ENCODE measurements at regions not wholly inside any gene's neighbourhood (a gene's known extent, or its start where the extent isn't known, plus 50 kb on each side); places are given as distances from the start of the nearest gene placed in this dataset.
"Not testable (repeated sequence)": the region's sequence is repeated elsewhere in the genome, so short reads cannot be mapped to it uniquely, and the experiment has no call there.

DNA sequence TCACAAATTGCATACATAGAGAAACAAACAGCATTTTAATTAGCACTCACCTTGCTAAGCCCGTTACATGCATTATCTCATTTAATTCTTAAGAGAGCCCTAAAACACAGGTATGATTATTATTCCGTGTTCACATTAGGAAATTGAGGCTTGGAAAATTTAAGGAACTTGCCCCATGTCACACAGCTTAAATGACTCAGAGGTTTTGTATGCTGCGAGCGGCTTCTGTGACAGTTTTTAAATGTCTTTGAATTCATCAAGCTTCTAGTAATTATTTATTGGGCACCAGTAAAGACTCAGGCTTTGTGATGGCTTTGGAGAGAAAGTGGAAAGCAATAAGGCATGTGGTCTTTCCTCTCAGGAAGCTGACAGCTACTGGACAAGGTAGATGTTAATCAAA is 166.7 kb upstream of the THBS1 start:
- DNase-seq = no peak

DNA sequence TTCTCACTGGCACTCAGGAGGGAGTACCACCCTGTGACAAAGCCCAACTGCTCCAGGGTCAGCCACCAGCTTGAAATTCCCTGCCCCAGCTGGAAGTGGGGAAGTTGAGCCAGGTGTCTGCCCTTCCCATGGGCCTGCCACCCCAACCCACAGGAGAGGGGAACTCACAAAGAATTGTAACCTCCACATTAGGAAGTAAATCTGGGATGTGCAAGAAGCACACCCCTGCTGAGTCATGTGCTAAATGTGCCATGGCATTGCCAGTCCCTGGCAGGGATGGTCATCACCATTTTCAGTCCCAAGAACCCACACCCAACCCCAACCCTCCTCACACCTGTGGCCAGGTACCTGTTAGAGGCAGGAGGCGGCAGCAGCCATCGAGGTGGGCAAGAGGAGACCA is 165.2 kb upstream of the THBS1 start:
- DNase-seq = no peak

DNA sequence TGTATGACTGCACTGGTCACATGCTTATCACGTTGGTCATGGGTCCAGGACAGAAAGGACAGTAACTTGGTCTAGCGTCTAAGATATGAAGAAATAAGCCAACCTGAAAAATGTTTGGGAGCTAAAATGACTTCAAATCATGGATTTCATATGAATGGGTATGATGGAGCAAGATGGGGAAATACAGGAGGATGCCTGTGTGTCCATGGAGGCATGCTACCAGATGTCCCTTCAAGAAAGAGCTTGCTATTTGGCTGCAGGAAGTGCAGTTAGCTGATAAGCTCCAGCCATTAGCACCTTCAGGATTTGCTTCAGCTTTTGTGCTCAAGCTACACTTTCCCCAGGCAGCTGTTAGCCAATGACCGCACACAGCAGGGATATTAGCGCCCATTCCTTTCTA is 164.6 kb upstream of the THBS1 start:
- DNase-seq = no peak

- no peak for DNase-seq
Observed at GRCh38 chr15:39417366-39418134, 163.3 kb upstream of the THBS1 start.

DNA sequence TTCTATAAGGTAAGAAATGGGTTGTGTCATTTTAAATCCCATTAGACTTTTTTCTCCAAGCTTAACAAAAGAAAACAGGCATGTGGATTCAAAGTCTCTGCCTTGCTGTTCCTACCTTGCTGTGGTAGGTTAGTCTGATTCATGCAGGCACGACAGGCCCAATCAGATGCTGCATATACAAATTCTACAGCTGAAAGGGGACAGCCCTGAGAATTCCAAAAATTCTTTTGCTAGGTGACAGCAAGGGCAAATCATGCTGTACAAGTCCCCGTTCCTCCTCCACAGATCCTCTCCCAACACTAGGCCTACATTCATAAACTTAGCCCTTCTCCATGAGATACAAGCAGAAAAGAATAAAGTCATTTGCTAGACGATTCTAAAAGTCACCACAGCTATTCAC is 161.2 kb upstream of the THBS1 start:
- DNase-seq = no peak

DNA sequence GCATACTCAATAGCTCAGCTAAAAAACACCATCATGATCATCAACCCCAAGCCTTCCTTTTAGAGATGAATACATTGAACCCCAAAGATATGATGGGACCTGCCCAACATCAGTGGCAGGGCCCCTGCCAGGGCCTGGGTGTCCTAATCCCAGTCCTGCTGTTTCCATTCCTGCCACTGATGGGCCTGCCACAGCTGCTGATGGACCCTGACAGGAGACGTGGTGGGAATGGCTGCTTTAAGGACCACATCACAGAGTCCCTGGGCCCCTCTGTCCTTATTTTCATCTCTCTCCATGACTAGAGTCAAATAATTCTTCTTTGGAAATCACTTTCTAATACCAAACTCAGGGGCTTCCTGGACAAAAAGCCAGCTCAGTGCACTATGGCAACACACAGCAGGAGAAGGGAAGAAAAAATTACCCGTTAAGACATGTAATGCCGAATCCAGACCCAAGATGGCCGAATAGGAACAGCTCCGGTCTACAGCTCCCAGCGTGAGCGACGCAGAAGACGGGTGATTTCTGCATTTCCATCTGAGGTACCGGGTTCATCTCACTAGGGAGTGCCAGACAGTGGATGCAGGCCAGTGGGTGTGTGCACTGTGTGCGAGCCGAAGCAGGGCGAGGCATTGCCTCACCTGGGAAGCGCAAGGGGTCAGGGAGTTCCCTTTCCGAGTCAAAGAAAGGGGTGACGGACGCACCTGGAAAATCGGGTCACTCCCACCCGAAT is 160.6 kb upstream of the THBS1 start:
- DNase-seq = not testable (repeated sequence)

GRCh38 chr15:39420853-39421192 is 160.1 kb upstream of the THBS1 start:
- DNase-seq = not testable (repeated sequence)

DNA sequence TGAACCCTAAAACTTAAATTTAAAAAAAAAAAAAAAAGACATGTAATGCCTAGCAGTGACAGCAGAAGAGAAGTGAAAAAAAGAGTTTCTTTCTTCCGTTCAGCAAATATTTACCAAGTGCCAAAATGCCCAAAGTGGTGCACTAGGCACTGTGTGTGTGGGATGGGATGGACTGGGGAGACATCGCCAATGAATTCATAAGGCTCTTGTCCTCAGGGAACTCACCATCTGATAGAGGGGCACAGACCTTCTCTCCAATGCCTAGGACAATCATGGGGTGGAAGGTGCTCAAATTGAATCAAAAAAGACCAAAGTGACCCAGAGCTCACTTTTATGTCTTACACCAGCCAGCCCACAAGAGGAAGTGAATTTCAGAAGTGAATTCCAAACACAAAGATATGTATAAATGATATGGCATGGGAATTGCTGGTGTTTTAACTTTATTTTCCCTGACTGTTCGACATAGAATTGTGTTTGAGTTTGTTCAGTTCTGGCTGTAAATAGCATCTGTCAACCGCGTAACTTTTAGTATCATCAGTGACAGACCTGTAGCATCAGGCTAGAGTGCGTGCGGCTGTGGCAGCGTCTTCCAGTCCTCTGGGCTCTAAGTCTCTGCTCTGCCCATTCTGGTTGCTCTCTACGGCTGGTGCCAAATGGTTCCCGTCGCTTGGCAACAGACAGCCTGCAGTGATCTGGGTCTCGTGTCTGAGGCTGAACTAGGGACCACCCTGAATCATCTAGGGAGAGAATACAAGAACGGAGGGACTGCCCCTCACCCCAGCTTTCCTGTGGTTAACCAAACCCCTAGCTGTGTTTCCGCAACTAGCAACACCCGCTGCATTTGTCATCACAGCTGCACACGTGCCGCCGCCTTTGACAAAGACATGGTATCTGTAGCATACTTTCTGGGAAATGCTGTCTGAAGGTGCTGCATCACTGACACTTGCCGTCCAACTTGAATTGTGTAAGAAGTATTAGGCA is 154.0 kb upstream of the THBS1 start:
- DNase-seq = peak; percentile 41

GRCh38 chr15:39427705-39428104 is 153.2 kb upstream of the THBS1 start:
- no peak for DNase-seq

- DNase-seq = no peak
Observed at GRCh38 chr15:39429898-39430357, 151.0 kb upstream of the THBS1 start.

- no peak for DNase-seq
Observed at GRCh38 chr15:39430389-39430788, 150.5 kb upstream of the THBS1 start.

- DNase-seq = no peak
Observed at GRCh38 chr15:39431376-39431775, 149.5 kb upstream of the THBS1 start.

GRCh38 chr15:39432026-39432425 is 148.9 kb upstream of the THBS1 start:
- no peak for DNase-seq

GRCh38 chr15:39432912-39433348 is 147.9 kb upstream of the THBS1 start:
- DNase-seq = no peak

- DNase-seq = no peak
Observed at GRCh38 chr15:39433376-39433775, 147.5 kb upstream of the THBS1 start.

GRCh38 chr15:39434163-39434562 is 146.7 kb upstream of the THBS1 start:
- DNase-seq = no peak

GRCh38 chr15:39434751-39435238 is 146.1 kb upstream of the THBS1 start:
- DNase-seq = no peak

DNA sequence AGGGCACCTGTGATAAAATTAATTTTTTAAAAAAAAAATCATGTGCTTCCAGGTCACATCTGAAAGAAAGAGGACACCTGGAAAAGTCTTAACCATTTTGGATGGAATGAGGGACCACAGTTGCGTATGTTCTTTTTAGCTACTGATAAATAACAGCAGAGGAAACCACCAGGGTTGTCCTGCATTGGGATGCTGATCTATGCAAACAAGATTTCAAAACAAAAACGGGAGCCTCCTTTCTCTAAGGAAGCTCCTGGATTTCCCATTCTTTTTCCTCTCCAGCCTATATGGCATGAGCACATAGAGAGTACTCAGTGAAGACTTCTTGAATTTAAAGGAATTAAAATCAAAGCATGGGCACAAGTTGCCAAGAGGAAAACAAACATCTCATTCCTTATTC is 145.6 kb upstream of the THBS1 start:
- DNase-seq = no peak

GRCh38 chr15:39438260-39438659 is 142.6 kb upstream of the THBS1 start:
- no peak for DNase-seq

DNA sequence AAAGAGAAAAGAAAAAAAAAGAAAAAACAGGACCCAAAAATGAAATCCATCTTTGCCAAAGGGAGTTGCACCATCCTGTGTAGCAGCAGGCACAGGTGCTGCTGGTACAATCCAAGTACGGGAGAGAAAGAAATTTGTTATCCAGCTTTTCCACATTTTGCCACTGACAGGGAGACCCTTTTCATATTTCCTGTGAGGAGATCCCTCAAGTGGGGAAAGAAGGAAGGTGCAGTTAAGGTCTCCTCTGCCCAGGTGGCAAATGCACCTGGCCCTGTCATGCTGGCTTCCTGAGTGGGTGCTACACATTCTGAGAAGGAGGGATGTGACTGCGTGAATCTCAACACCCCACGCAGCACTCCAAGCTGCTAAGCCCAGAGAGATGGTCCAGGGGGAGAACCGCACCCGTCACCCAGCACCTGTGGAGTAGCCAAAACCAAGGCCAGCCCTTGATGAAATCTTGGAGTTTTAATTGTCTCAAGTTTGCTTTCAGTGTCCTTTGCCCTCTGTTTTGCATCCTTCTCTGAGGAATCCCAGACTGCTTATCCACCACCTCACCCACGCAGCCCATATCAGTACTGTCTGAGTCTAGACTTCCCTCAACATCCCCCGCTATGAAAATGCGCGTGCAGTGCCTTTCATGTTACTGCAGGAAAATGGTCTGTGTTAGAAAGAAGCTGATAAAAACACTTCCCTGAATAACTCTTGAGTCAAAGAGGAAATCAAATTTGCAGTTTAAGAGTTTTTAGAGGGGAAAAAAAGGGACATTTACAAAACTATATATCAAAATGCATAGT is 141.9 kb upstream of the THBS1 start:
- no peak for DNase-seq

GRCh38 chr15:39442898-39443297 is 138.0 kb upstream of the THBS1 start:
- DNase-seq = no peak

DNA sequence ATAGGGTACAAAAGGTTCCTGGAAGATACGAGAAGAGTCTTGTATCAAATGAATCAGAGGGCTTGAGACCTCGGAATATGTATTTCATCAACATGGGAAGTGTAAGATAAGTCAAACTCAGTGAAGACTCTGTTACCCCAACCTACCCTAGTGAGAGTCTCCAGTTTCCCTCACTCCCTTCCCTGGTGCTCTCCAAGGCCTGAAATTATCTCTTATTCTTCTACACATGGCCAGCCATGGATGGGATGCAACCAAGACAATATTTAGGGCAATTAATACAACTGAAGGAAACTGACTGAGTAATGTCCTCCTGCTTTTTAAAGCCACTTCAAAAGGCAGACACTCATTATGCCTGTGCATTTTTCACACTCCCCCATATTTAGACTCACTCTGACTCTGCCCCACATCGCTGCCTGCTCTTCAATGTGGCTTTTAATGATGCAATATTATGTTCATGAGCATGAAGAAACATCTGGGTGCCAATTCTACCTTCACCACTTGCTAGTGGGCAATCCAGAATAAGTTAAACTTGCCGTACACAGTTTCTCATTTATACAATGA is 137.1 kb upstream of the THBS1 start:
- DNase-seq = no peak
